Breast epithelium (tissue), 4 donors: ENCODE measurements at regions not wholly inside any gene's neighbourhood (a gene's known extent, or its start where the extent isn't known, plus 50 kb on each side); places are given as distances from the start of the nearest gene placed in this dataset.

Experiments used
- DNase-seq, 2 donors: peaks; one replicate each; pipeline ENCODE4 v3.0.0-alpha.2; 2019; ENCODE audit warnings: low spot score in 2 of 2
- H3K27ac ChIP-seq, 2 donors: fragments of 200-600 bp; sonication (generic) in 1 of 2; one replicate each; pipeline ENCODE4 v1.5.1; 2016 to 2019; ENCODE audit warnings: mild to moderate bottlenecking in 1 of 2
- H3K27me3 ChIP-seq, 2 donors: fragments of 200-600 bp; sonication (generic) in 1 of 2; one replicate each; pipeline versions ENCODE4 v1.5.1 to v1.6.0; 2017 to 2019; ENCODE audit warnings: control low read depth in 1 of 2, mild to moderate bottlenecking in 1 of 2
- H3K36me3 ChIP-seq: fragments of 200-600 bp; one replicate; pipeline ENCODE4 v1.5.1; 2019
- H3K4me1 ChIP-seq, 2 donors: fragments of 200-600 bp; sonication (generic); one replicate each; pipeline ENCODE4 v1.5.1; 2016 to 2019; ENCODE audit warnings: control low read depth in 1 of 2
- H3K4me3 ChIP-seq, 3 donors: fragments of 200-600 bp; sonication (generic); 1 replicate in 2 of 3; 2 replicates in 1 of 3; pipeline ENCODE4 v1.5.1; 2016 to 2019; ENCODE audit warnings: mild to moderate bottlenecking in 3 of 3, moderate library complexity in 2 of 3
- H3K9me3 ChIP-seq, 2 donors: fragments of 200-600 bp; sonication (generic) in 1 of 2; one replicate each; pipeline ENCODE4 v1.5.1; 2016 to 2019; ENCODE audit warnings: control low read depth in 1 of 2
- POLR2A ChIP-seq: fragments of 450-650 bp; IDR thresholded peaks from one replicate; pipeline ENCODE4 v1.6.1; 2016; ENCODE audit warnings: antibody characterized with exemption, mild to moderate bottlenecking, moderate library complexity
- POLR2AphosphoS5 ChIP-seq, 3 donors: sonication (generic); formaldehyde crosslinking; IDR thresholded peaks; one replicate each; pipeline ENCODE4 v1.6.1; 2017; ENCODE audit warnings: antibody characterized with exemption in 3 of 3
- intact Hi-C: fragments of 100-400 bp; cut with DNase I; formaldehyde crosslinking; loops from one replicate; pipeline ENCODE4 v1.15.1; 2023; ENCODE audit warnings: low total_unique reads
- TF ChIP-seq, protein P1 (sequence below), 3 donors: fragments of 450-650 bp; IDR thresholded peaks; one replicate each; pipeline ENCODE4 v1.5.1; 2016 to 2017; ENCODE audit warnings: antibody characterized with exemption in 3 of 3, mild to moderate bottlenecking in 3 of 3, moderate library complexity in 3 of 3

DNA sequence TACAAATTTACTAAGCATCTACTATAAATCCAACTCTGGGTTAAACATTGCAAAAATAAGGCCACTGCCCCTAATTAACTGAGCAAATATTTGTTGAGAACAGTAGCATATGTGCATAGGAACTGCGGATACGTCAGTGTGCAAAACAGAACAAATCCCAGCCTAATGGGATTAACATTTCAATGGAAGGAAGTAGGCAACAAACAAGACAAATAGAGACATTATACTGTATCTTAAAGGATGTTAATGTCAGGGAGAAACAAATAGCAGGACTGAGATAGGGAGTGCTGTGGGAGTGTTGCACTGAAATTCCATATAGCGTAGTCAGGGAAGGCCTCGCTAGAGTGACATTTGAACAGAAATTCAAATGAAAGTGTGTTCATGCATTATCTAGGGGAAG lies 89.7 kb upstream of the KCNAB1 start:
- DNase-seq: no peak
- H3K9me3 ChIP-seq: no peaks in the 10 kb centered on the region
- intact Hi-C loops: no loop called here
- no peaks in the 10 kb centered on the region for H3K36me3 ChIP-seq
- H3K27ac ChIP-seq: no peak overlapping the region
- TF ChIP-seq, protein P1, sequence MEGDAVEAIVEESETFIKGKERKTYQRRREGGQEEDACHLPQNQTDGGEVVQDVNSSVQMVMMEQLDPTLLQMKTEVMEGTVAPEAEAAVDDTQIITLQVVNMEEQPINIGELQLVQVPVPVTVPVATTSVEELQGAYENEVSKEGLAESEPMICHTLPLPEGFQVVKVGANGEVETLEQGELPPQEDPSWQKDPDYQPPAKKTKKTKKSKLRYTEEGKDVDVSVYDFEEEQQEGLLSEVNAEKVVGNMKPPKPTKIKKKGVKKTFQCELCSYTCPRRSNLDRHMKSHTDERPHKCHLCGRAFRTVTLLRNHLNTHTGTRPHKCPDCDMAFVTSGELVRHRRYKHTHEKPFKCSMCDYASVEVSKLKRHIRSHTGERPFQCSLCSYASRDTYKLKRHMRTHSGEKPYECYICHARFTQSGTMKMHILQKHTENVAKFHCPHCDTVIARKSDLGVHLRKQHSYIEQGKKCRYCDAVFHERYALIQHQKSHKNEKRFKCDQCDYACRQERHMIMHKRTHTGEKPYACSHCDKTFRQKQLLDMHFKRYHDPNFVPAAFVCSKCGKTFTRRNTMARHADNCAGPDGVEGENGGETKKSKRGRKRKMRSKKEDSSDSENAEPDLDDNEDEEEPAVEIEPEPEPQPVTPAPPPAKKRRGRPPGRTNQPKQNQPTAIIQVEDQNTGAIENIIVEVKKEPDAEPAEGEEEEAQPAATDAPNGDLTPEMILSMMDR (IDR thresholded peaks at IDR 0.05): no peak
- TF ChIP-seq POLR2AphosphoS5 (IDR thresholded peaks at IDR 0.05) (no peak), POLR2A (no peak)
- H3K27me3 ChIP-seq: no peaks in the 10 kb centered on the region
- H3K4me1 ChIP-seq: no peaks in the 10 kb centered on the region
- H3K4me3 ChIP-seq: no peak overlapping the region

GRCh38 chr3:156033428-156033827 lies 87.0 kb upstream of the KCNAB1 start:
- no peaks in the 10 kb centered on the region for H3K4me1 ChIP-seq
- intact Hi-C loops: no loop called here
- no peak overlapping the region for H3K4me3 ChIP-seq
- H3K27me3 ChIP-seq: no peaks in the 10 kb centered on the region
- no peaks in the 10 kb centered on the region for H3K9me3 ChIP-seq
- no peak overlapping the region for H3K27ac ChIP-seq
- no peak for DNase-seq
- no peaks in the 10 kb centered on the region for H3K36me3 ChIP-seq
- TF ChIP-seq, protein P1 (IDR thresholded peaks at IDR 0.05): no peak
- no peak for TF ChIP-seq POLR2AphosphoS5 (IDR thresholded peaks at IDR 0.05)
- TF ChIP-seq POLR2A: no peak

DNA sequence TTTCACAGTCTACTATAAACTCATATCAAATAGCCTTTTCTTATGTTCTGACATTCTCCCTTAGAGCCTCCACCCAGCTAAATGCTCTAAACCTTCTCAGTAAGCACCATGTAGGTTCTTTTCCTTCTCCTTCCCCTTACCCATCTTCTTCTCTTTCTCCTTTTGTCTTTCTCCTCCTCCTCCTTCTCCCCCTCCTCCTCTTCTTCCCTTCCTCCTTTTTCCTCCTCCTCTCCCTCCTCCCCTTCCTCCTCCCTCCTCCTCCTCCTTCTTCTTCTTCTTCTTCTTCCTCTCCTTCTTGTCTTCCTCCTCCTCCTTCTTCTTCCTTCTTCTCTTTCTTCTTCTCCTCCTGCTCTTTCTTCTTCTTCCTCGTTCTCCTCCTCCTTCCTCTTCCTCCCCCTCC lies 85.2 kb upstream of the KCNAB1 start:
- Histone ChIP-seq H3K36me3 (no peaks in the 10 kb centered on the region), H3K4me1 (no peaks in the 10 kb centered on the region), H3K27me3 (no peaks in the 10 kb centered on the region), H3K27ac (no peak overlapping the region), H3K4me3 (no peak overlapping the region), H3K9me3 (no peaks in the 10 kb centered on the region)
- no peak for DNase-seq
- TF ChIP-seq, protein P1 (IDR thresholded peaks at IDR 0.05): no peak
- TF ChIP-seq POLR2A (no peak), POLR2AphosphoS5 (IDR thresholded peaks at IDR 0.05) (no peak)
- intact Hi-C loops: no loop called here

DNA sequence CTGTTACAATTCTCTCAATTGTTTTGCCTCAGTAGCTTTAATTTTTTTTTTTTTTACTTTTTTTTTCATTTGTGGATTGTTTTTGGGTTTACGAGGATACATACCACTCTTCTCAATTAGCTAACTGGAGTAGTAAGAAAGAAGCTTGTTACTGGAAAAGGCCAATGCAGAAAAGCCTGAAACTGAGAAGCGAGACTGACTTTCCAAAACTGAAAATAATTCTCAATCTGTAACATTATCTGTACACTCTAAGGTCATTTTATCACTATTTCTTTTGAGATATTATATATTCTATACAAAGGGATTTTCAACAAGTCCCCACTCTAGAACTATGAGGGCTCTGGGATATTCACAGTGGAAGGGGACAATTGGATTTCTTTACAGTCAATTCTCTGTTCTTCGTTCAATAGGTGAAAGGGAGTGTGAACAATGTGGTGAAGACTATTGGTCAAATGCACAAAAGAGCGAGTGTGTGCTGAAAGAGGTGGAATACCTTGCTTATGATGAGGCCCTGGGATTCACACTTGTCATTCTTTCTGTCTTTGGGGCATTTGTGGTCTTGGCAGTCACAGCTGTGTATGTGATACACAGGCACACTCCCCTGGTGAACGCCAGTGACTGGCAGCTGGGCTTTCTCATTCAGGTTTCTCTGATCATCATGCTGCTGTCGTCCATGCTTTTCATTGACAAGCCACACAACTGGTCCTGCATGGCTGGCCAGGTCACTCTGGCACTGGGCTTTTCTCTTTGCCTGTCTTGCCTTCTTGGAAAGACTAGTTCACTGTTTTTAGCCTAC lies 83.9 kb upstream of the KCNAB1 start:
- H3K27me3 ChIP-seq: no peaks in the 10 kb centered on the region
- TF ChIP-seq, protein P1 (IDR thresholded peaks at IDR 0.05): no peak
- no peak for TF ChIP-seq POLR2AphosphoS5 (IDR thresholded peaks at IDR 0.05)
- no peak for TF ChIP-seq POLR2A
- H3K4me3 ChIP-seq: no peak overlapping the region
- no peak overlapping the region for H3K27ac ChIP-seq
- no peaks in the 10 kb centered on the region for H3K9me3 ChIP-seq
- no peak for DNase-seq
- H3K36me3 ChIP-seq: no peaks in the 10 kb centered on the region
- intact Hi-C loops: no loop called here
- no peaks in the 10 kb centered on the region for H3K4me1 ChIP-seq

- TF ChIP-seq POLR2A (no peak), POLR2AphosphoS5 (IDR thresholded peaks at IDR 0.05) (no peak)
- TF ChIP-seq, protein P1 (IDR thresholded peaks at IDR 0.05): no peak
- Histone ChIP-seq H3K36me3 (no peaks in the 10 kb centered on the region), H3K4me3 (no peak overlapping the region), H3K9me3 (no peaks in the 10 kb centered on the region), H3K27me3 (no peaks in the 10 kb centered on the region), H3K4me1 (no peaks in the 10 kb centered on the region), H3K27ac (no peak overlapping the region)
- no peak for DNase-seq
- intact Hi-C loops: no loop called here
Observed at GRCh38 chr3:156037356-156037755, 83.0 kb upstream of the KCNAB1 start.
